ENCODE measurements at regions not wholly inside any gene's neighbourhood (a gene's known extent, or its start where the extent isn't known, plus 50 kb on each side); places are given as distances from the start of the nearest gene placed in this dataset.

DNA sequence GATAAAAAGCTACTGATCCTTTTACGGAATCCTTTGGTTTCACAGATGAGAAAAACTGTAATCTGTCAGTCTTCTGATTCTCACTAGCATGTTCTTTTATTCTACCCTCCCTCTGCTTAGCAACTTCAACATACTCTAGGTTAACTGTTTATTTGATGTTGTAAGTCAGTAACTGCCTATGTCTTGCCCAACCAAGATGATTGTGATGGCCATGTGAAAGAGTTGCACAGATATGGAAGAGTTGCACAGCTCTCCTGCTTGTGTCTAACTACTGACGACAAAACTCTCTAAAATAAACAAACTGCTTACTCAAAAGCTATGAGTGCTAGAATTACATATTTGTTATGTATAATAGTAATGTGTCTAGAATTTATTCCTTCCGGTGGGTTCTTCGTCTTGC, 227.3 kb upstream of the DAB2 start:
- TF ChIP-seq, protein P1, sequence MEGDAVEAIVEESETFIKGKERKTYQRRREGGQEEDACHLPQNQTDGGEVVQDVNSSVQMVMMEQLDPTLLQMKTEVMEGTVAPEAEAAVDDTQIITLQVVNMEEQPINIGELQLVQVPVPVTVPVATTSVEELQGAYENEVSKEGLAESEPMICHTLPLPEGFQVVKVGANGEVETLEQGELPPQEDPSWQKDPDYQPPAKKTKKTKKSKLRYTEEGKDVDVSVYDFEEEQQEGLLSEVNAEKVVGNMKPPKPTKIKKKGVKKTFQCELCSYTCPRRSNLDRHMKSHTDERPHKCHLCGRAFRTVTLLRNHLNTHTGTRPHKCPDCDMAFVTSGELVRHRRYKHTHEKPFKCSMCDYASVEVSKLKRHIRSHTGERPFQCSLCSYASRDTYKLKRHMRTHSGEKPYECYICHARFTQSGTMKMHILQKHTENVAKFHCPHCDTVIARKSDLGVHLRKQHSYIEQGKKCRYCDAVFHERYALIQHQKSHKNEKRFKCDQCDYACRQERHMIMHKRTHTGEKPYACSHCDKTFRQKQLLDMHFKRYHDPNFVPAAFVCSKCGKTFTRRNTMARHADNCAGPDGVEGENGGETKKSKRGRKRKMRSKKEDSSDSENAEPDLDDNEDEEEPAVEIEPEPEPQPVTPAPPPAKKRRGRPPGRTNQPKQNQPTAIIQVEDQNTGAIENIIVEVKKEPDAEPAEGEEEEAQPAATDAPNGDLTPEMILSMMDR (IDR thresholded peaks at IDR 0.05), result no peak
- no peak for TF ChIP-seq POLR2AphosphoS5 (IDR thresholded peaks at IDR 0.05)
- TF ChIP-seq POLR2A (IDR thresholded peaks at IDR 0.05), result no peak
